Ovary (tissue), 7 donors: ENCODE measurements at regions not wholly inside any gene's neighbourhood (a gene's known extent, or its start where the extent isn't known, plus 50 kb on each side); places are given as distances from the start of the nearest gene placed in this dataset.
"Not testable (repeated sequence)": the region's sequence is repeated elsewhere in the genome, so short reads cannot be mapped to it uniquely, and the experiment has no call there.

Experiments used
- DNase-seq, 5 donors: peaks; one replicate each; pipeline ENCODE4 v3.0.0-alpha.2; 2019 to 2020
- H3K27ac ChIP-seq, 2 donors: fragments of 200-600 bp; one replicate each; pipeline versions ENCODE4 v1.5.1 to v1.8.0; 2019 to 2022
- H3K27me3 ChIP-seq: fragments of 200-600 bp; one replicate; pipeline ENCODE4 v1.8.0; 2022
- H3K36me3 ChIP-seq: fragments of 200-600 bp; sonication (generic); one replicate; pipeline ENCODE4 v1.5.1; 2019
- H3K4me1 ChIP-seq: one replicate; pipeline ENCODE4 v1.8.1; 2013; ENCODE audit warnings: mild to moderate bottlenecking, moderate library complexity; ENCODE audit not compliant: insufficient read depth
- H3K4me3 ChIP-seq: fragments of 200-600 bp; sonication (generic); one replicate; pipeline ENCODE4 v1.5.1; 2017
- H3K9me3 ChIP-seq, 2 donors: fragments of 200-600 bp in 1 of 2; sonication (generic) in 1 of 2; one replicate each; pipeline versions ENCODE4 v1.5.1 to v1.8.1; 2013 to 2019; ENCODE audit warnings: mild to moderate bottlenecking in 1 of 2, moderate library complexity in 1 of 2
- CTCF ChIP-seq, 3 donors: fragments of 450-650 bp in 2 of 3; fragments of 200-600 bp in 1 of 3; IDR thresholded peaks; one replicate each; pipeline versions ENCODE4 v1.5.1 to v1.8.0; 2016 to 2022; ENCODE audit warnings: antibody characterized with exemption in 3 of 3, mild to moderate bottlenecking in 1 of 3
- EP300 ChIP-seq: sonication (generic); formaldehyde crosslinking; IDR thresholded peaks from one replicate; pipeline ENCODE4 v1.6.1; 2017; ENCODE audit warnings: antibody characterized with exemption
- POLR2A ChIP-seq: fragments of 450-650 bp; IDR thresholded peaks from one replicate; pipeline ENCODE4 v1.6.1; 2017; ENCODE audit warnings: antibody characterized with exemption, mild to moderate bottlenecking, moderate library complexity
- WGBS, 3 donors: extraction: QIAGEN DNeasy Blood & Tissue Kit in 1 of 3; methylation state at CpG; one replicate each; pipeline versions ENCODE4 v1.1.5 to v1.1.7; 2013 to 2017; 5-methylcytosine and 5-hydroxymethylcytosine counted together
- intact Hi-C, 4 donors: fragments of 100-400 bp; cut with DNase I; formaldehyde crosslinking; loops; one replicate each; pipeline versions ENCODE4 v1.11.0 to v1.15.1; 2022 to 2023
- donor health status: DM: no; HTN: no; CAD: no; lungs with moderate emphysema.
- donor health status: DM: no; HTN: no; CAD: no.
- donor health status: Bipolar disorder and iron deficiency.
- donor health status: DM: no; HTN: no; CAD: no.
- donor health status: DM: yes; HTN: yes; CAD: no.

GRCh38 chr7:13130321-13130720 lies 442.9 kb downstream of the ARL4A start:
- Histone ChIP-seq H3K4me3 (no peak overlapping the region), H3K27ac (no peak overlapping the region), H3K4me1 (no peaks in the 10 kb centered on the region), H3K36me3 (no peaks in the 10 kb centered on the region), H3K9me3 (no peaks in the 10 kb centered on the region), H3K27me3 (no peaks in the 10 kb centered on the region)
- 86 to 87% (median 87%) methylated on average over 4 of the region's 4 CpGs for WGBS, 3 donors
- no peak for TF ChIP-seq EP300
- no peak for TF ChIP-seq POLR2A
- no peak for TF ChIP-seq CTCF (IDR thresholded peaks at IDR 0.05)
- intact Hi-C loops: no loop called here
- no peak for DNase-seq

DNA sequence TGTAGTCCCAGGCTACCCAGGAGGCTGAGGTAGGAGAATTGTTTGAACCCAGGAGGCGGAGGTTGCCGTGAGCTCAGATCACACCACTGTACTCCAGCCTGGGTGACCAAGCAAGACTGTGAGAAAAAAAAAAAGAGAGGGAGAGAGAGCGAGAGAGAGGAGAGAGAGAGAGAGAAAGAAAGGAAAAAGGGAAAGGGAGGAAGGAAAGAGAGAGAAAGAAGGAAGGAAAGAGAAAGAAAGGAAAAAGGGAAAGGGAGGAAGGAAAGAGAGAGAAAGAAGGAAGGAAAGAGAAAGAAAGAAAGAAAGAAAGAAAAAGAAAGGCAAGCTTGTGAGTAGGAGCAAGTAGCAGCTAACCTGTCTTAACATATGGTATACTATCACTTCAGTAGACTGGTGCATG lies 443.5 kb downstream of the ARL4A start:
- H3K27ac ChIP-seq, H3K4me1 ChIP-seq, H3K4me3 ChIP-seq, intact Hi-C loops, DNase-seq, H3K27me3 ChIP-seq, H3K9me3 ChIP-seq, H3K36me3 ChIP-seq: not testable (repeated sequence)
- WGBS, 3 donors: 83 to 99% (median 95%) methylated on average over 3 of the region's 3 CpGs

- TF ChIP-seq CTCF (IDR thresholded peaks at IDR 0.05): no peak
- TF ChIP-seq EP300: no peak
- no peak for TF ChIP-seq POLR2A
- Histone ChIP-seq H3K4me1 (no peaks in the 10 kb centered on the region), H3K36me3 (no peaks in the 10 kb centered on the region), H3K27ac (no peak overlapping the region), H3K9me3 (no peaks in the 10 kb centered on the region), H3K4me3 (no peak overlapping the region), H3K27me3 (no peaks in the 10 kb centered on the region)
- intact Hi-C loops: no loop called here
- no peak for DNase-seq
Measured at GRCh38 chr7:13132314-13132713, 444.9 kb downstream of the ARL4A start.

GRCh38 chr7:13136345-13136744 lies 448.9 kb downstream of the ARL4A start:
- intact Hi-C loops: not testable (repeated sequence)
- WGBS, 3 donors: 85 to 90% (median 88%) methylated on average over 6 of the region's 6 CpGs

DNA sequence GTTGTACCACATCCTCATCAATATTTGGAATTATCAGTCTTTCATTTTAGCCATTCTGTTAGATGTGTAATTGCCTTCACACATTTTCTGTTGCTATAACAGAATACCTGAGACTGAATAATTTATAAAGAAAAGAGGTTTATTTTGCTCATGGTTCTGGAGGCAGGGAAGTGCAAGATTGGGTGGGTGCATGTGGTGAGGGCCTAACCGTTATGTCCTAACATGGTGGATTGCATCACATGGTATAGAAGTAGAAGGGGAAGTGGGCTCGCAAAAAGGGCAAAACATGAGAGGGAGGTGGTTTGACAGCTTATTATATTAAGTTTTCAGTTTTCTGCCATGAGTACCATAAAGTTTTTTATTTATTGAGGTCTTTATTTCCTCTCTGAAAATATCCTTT lies 452.0 kb downstream of the ARL4A start:
- 93 to 98% (median 98%) methylated on average over 2 of the region's 2 CpGs for WGBS, 3 donors
- TF ChIP-seq CTCF (IDR thresholded peaks at IDR 0.05) (no peak), EP300 (no peak), POLR2A (no peak)
- Histone ChIP-seq H3K4me1 (no peaks in the 10 kb centered on the region), H3K27me3 (no peaks in the 10 kb centered on the region), H3K4me3 (no peak overlapping the region), H3K9me3 (no peaks in the 10 kb centered on the region), H3K27ac (no peak overlapping the region), H3K36me3 (no peaks in the 10 kb centered on the region)
- DNase-seq: no peak
- intact Hi-C loops: no loop called here

More at GRCh38 chr7:13136345-13136744, 448.9 kb downstream of the ARL4A start:
- not testable (repeated sequence) for H3K27ac ChIP-seq, H3K9me3 ChIP-seq, H3K4me1 ChIP-seq, H3K4me3 ChIP-seq, H3K27me3 ChIP-seq, H3K36me3 ChIP-seq, DNase-seq

DNA sequence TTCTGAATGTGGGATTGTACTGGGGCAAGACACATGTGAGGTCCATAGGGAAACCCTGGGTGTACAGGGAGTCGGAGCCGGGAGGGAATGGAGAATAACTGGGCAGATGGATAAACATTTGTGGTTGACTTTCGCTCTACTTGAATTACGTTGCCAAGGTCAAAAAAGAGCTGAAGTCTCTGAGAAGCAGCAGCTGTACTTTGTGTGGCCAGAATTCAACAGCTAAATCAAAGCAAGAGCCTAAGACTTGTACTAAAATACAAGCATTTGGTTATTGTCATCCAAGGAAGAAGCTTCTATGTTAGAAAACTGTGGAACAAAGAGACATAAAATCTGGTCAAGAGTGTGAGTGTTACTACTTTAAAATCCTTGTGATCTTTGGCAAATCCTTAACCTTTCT lies 457.2 kb downstream of the ARL4A start:
- peaks cover 3% of the 10 kb centered on the region for H3K4me1 ChIP-seq
- DNase-seq: peak in 2 of 5 donors; percentile 8 to 22

More for the DNA sequence above, 457.2 kb downstream of the ARL4A start:
- Histone ChIP-seq H3K36me3 (no peaks in the 10 kb centered on the region), H3K4me3 (no peak overlapping the region), H3K9me3 (no peaks in the 10 kb centered on the region), H3K27me3 (no peaks in the 10 kb centered on the region), H3K27ac (no peak overlapping the region)
- intact Hi-C loops: no loop called here
- 4 to 7% (median 6%) methylated on average over 4 of the region's 4 CpGs for WGBS, 3 donors
- TF ChIP-seq POLR2A (no peak), CTCF (IDR thresholded peaks at IDR 0.05) (no peak), EP300 (no peak)
